Common myeloid progenitor, CD34-positive (primary cell): ENCODE measurements at regions not wholly inside any gene's neighbourhood (a gene's known extent, or its start where the extent isn't known, plus 50 kb on each side); places are given as distances from the start of the nearest gene placed in this dataset.
"Not testable (repeated sequence)": the region's sequence is repeated elsewhere in the genome, so short reads cannot be mapped to it uniquely, and the experiment has no call there.

Experiments used
- CTCF ChIA-PET: fragments of 350-600 bp; sonication (Branson Sonifier 250); formaldehyde crosslinking; loops from one replicate; lab custom pipeline; 2021; ENCODE audit warnings: antibody characterized with exemption; lab: Charles Lee
- POLR2A ChIA-PET: fragments of 350-600 bp; sonication (Branson Sonifier 250); formaldehyde crosslinking; loops from one replicate; lab custom pipeline; 2021; ENCODE audit warnings: antibody characterized with exemption; lab: Charles Lee
- DNase-seq, 3 donors: peaks; one replicate each; pipeline versions ENCODE4 v3.0.0 to v3.0.0-alpha.2; 2013
- H3K27ac ChIP-seq, 2 experiments: 1 replicate in 1 of 2; 2 replicates in 1 of 2; pipeline ENCODE4 v1.7.0; 2013; ENCODE audit warnings: inconsistent platforms in 2 of 2, low read length in 2 of 2, mild to moderate bottlenecking in 2 of 2, low read depth in 1 of 2, moderate library complexity in 1 of 2; ENCODE audit not compliant: severe bottlenecking in 2 of 2, insufficient read depth in 1 of 2, poor library complexity in 1 of 2
- H3K27me3 ChIP-seq, 5 experiments: replicated peaks in 2 of 5; 1 replicate in 3 of 5; 2 replicates in 2 of 5; pipeline versions ENCODE4 v1.6.1 to v1.7.0; 2013; ENCODE audit warnings: low read length in 4 of 5, mild to moderate bottlenecking in 2 of 5, moderate library complexity in 2 of 5, inconsistent platforms in 1 of 5; ENCODE audit not compliant: insufficient read depth in 5 of 5, control insufficient read depth in 4 of 5
- H3K36me3 ChIP-seq, 4 experiments: 1 replicate in 2 of 4; 2 replicates in 2 of 4; pipeline versions ENCODE4 v1.6.1 to v1.7.0; 2013; ENCODE audit warnings: low read length in 3 of 4, control low read depth in 1 of 4, mild to moderate bottlenecking in 1 of 4; ENCODE audit not compliant: control insufficient read depth in 4 of 4, insufficient read depth in 4 of 4
- H3K4me1 ChIP-seq, 4 experiments: 1 replicate in 3 of 4; 2 replicates in 1 of 4; pipeline versions ENCODE4 v1.6.1 to v1.7.1; 2013; ENCODE audit warnings: low read length in 3 of 4, mild to moderate bottlenecking in 3 of 4, control low read depth in 1 of 4, inconsistent platforms in 1 of 4, moderate library complexity in 1 of 4; ENCODE audit not compliant: control insufficient read depth in 4 of 4, insufficient read depth in 4 of 4; ENCODE audit errors: control extremely low read depth in 1 of 4
- H3K4me3 ChIP-seq, 7 experiments: 1 replicate in 4 of 7; 2 replicates in 3 of 7; pipeline versions ENCODE4 v1.5.1 to v1.7.0; 2013; ENCODE audit warnings: mild to moderate bottlenecking in 7 of 7, low read length in 6 of 7, moderate library complexity in 6 of 7, inconsistent platforms in 2 of 7, low read depth in 2 of 7, control low read depth in 1 of 7; ENCODE audit not compliant: insufficient read depth in 4 of 7, control insufficient read depth in 1 of 7; ENCODE audit errors: extremely low read depth in 1 of 7
- H3K9me3 ChIP-seq, 5 experiments: 1 replicate in 4 of 5; 2 replicates in 1 of 5; pipeline versions ENCODE4 v1.6.1 to v1.7.1; 2013; ENCODE audit warnings: low read length in 4 of 5, mild to moderate bottlenecking in 2 of 5, inconsistent platforms in 1 of 5, low read depth in 1 of 5, moderate library complexity in 1 of 5; ENCODE audit not compliant: control insufficient read depth in 4 of 5, insufficient read depth in 2 of 5; ENCODE audit errors: control extremely low read depth in 1 of 5
- WGBS: methylation state at CpG from one replicate; pipeline ENCODE4 v1.1.5; 2013; ENCODE audit not compliant: insufficient coverage; 5-methylcytosine and 5-hydroxymethylcytosine counted together

DNA sequence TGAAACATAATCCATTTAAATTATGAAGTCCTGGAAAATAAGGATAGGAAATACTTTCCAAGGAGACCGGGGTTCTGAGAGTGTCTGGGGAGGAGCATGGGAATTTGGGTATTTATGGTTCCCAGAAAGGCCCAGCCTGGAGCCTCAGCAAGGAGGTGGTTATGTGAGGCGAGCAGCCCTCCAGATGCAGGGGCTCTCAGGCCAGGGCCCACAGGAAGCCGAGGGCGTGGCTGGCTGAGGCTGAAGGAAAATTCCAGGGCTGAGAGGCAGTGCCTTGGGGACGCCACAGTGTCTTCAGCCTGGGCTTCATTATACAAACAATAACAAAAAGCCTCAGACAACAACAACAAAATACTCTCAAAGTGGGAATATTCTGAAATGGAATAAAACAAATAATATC, 86.9 kb upstream of the SERPINE2 start:
- ChIA-PET POLR2A (no interaction called here), CTCF (no interaction called here)
- peaks cover 0 to 3% (median 0%) of the 10 kb centered on the region in 4 experiments for H3K4me1 ChIP-seq
- WGBS = 78% methylated on average over 4 of the region's 5 CpGs
- H3K36me3 ChIP-seq = no peaks in the 10 kb centered on the region
- H3K4me3 ChIP-seq = no peak overlapping the region
- H3K27me3 ChIP-seq = no peaks in the 10 kb centered on the region
- no peak overlapping the region for H3K27ac ChIP-seq
- DNase-seq = no peak
- peaks cover 0 to 2% (median 0%) of the 10 kb centered on the region in 5 experiments for H3K9me3 ChIP-seq

DNA sequence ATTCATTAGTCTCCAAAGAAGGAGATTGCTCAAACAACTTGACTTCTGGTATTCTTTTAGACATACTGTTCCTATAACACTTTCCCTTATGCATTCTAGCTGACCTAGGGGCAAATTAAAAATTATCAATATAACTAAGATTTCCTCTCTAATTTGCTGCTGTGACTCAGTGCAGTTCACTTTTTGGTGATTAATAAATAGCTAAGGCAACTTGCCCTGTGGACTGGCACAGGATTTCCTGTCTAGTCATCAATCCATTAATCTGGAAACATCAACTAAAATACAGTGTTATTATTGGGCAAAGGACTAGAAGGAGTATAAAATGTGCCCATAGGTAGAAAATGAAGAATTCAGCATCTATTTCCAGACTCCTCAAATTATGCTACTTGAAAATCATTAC, 83.5 kb upstream of the SERPINE2 start:
- no peaks in the 10 kb centered on the region for H3K36me3 ChIP-seq
- no peak for DNase-seq
- no peak overlapping the region for H3K4me3 ChIP-seq
- H3K27ac ChIP-seq = no peak overlapping the region
- peaks cover 0 to 5% (median 3%) of the 10 kb centered on the region in 5 experiments for H3K9me3 ChIP-seq
- CTCF ChIA-PET = no interaction called here
- no peaks in the 10 kb centered on the region for H3K27me3 ChIP-seq
- H3K4me1 ChIP-seq = no peaks in the 10 kb centered on the region
- POLR2A ChIA-PET = no interaction called here

DNA sequence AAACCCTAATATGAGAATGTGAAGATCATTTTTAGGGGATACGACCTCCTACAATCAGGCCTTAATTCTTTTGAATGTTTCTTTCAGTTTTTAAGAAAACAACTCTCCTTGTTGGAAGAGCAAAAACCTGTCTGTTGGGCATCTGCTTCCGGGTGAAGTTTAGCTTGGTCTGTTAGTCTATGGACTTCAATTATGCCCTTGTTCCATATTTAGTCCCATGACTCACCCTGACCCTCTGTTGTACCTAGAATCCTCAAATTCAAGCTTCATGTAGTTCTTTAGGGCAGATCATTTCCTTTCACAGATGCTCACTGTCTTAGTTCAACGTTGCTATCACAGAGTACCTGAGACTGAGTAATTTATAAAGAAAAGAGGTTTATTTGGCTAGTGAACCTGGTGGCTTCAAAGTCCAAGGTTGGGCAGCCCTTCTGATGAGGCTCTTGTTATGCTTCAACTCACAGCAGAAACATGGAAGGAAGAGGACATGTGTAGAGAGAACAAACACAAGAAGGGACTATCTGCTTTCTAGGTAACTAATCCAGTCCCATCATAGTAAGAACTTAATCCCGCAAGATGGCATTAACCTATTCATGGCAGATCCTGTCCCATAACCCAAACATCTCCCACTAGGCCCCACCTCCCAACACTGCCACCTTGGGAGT, 82.5 kb upstream of the SERPINE2 start:
- DNase-seq = no peak
- peaks cover 0 to 5% (median 4%) of the 10 kb centered on the region in 5 experiments for H3K9me3 ChIP-seq
- no peak overlapping the region for H3K27ac ChIP-seq
- WGBS = 91% methylated on average over 3 of the region's 4 CpGs
- ChIA-PET POLR2A (no interaction called here), CTCF (no interaction called here)
- H3K36me3 ChIP-seq = no peaks in the 10 kb centered on the region
- H3K4me3 ChIP-seq = no peak overlapping the region
- no peaks in the 10 kb centered on the region for H3K4me1 ChIP-seq
- H3K27me3 ChIP-seq = no peaks in the 10 kb centered on the region

DNA sequence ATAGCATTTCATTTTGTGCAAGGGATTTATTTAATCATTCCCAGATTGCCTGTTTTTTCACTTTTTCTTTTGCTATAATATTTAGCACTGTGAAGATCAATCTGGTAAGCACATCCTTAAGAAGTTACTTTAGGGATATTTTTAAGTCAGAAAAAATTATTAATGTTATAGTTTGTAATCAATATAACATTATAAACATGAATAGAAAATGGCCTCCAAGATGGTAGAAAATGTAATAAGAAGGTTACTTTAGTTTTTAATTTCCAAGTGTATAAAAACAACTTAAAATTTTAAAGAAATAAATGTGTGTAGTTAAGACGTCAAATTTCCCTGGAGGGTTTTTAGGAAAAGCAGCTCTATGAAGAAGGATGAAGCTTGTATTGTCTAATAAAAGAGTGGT, 81.9 kb upstream of the SERPINE2 start:
- DNase-seq = no peak
- peaks cover 0 to 6% (median 4%) of the 10 kb centered on the region in 5 experiments for H3K9me3 ChIP-seq
- WGBS = 100% methylated on average over 1 of the region's 1 CpG
- ChIA-PET CTCF (no interaction called here), POLR2A (no interaction called here)
- no peak overlapping the region for H3K27ac ChIP-seq
- H3K4me3 ChIP-seq = no peak overlapping the region
- H3K27me3 ChIP-seq = no peaks in the 10 kb centered on the region
- H3K36me3 ChIP-seq = no peaks in the 10 kb centered on the region
- H3K4me1 ChIP-seq = no peaks in the 10 kb centered on the region

DNA sequence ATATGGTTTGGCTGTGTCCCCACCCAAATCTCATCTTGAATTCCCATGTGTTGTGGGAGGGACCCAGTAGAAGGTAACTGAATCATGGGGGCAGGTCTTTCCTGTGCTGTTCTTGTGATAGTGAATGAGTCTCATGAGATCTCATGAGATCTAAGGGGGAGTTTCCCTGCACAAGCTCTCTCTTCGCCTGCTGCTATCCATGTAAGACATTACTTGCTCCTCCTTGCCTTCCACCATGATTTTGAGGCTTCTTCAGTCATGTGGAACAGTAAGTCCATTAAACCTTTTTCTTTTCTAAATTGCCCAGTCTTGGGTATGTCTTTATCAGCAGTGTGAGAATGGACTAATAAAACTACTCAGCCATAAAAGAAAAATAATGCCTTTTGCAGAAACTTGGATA, 80.8 kb upstream of the SERPINE2 start:
- DNase-seq, H3K27me3 ChIP-seq, H3K9me3 ChIP-seq, H3K4me3 ChIP-seq, H3K36me3 ChIP-seq, POLR2A ChIA-PET, H3K27ac ChIP-seq, H3K4me1 ChIP-seq, CTCF ChIA-PET: not testable (repeated sequence)
- WGBS = no CpG with 5 or more reads among the region's 1 CpG

DNA sequence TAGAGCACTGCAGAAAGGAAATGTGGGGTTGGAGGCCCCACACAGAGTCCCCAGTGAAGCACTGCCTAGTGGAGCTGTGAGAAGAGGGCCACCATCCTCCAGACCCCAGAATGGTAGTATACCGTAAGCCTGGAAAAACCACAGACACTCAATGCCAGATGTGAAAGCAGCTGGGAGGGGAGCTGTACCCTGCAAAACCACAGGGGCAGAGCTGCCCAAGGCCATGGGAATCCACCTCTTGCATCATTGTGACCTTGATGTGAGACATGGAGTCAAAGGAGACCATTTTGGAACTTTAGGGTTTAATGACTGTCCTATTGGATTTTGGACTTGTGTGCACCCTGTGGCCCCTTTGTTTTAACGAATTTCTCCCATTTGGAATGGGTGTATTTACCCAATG, 75.3 kb upstream of the SERPINE2 start:
- CTCF ChIA-PET = no interaction called here
- 90% methylated on average over 2 of the region's 2 CpGs for WGBS
- POLR2A ChIA-PET = no interaction called here

DNA sequence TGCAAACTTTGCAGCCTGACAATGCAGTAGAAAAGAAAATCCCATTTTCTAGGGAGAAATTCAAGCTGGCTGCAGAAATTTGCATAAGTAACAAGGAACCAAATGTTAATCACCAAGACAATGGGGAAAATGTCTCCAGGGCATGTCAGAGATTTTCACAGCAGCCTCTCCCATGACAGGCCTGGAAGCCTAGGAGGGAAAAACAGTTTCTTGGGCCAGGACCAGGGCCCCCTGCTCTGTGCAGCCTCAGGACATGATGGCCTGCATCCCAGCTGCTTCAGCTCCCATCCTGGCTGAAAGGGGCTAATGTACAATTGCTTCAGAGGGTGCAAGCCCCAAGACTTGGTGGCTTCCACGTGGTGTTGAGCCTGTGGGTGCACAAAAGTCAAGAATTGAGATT, 74.8 kb upstream of the SERPINE2 start:
- CTCF ChIA-PET, POLR2A ChIA-PET: not testable (repeated sequence)

More for the DNA sequence above, 75.3 kb upstream of the SERPINE2 start:
- Histone ChIP-seq H3K9me3 (peaks cover 0 to 10% (median 7%) of the 10 kb centered on the region in 5 experiments), H3K27ac (no peak overlapping the region), H3K27me3 (peaks cover 0 to 1% (median 0%) of the 10 kb centered on the region in 5 experiments), H3K4me1 (no peaks in the 10 kb centered on the region), H3K36me3 (no peaks in the 10 kb centered on the region), H3K4me3 (no peak overlapping the region)
- DNase-seq = no peak

More for the DNA sequence above, 74.8 kb upstream of the SERPINE2 start:
- not testable (repeated sequence) for DNase-seq, H3K27me3 ChIP-seq, H3K4me3 ChIP-seq, H3K36me3 ChIP-seq, H3K27ac ChIP-seq, H3K9me3 ChIP-seq, H3K4me1 ChIP-seq
- WGBS = 36% methylated on average over 1 of the region's 1 CpG
